NCI-H446 treated with DMSO at 0.1 percent for 48 hours (cell line): ENCODE measurements at regions not wholly inside any gene's neighbourhood (a gene's known extent, or its start where the extent isn't known, plus 50 kb on each side); places are given as distances from the start of the nearest gene placed in this dataset.
"Not testable (repeated sequence)": the region's sequence is repeated elsewhere in the genome, so short reads cannot be mapped to it uniquely, and the experiment has no call there.

Experiments
- DNase-seq: peaks from one replicate; lab custom pipeline; 2025; lab: John Stamatoyannopoulos, UW

DNA sequence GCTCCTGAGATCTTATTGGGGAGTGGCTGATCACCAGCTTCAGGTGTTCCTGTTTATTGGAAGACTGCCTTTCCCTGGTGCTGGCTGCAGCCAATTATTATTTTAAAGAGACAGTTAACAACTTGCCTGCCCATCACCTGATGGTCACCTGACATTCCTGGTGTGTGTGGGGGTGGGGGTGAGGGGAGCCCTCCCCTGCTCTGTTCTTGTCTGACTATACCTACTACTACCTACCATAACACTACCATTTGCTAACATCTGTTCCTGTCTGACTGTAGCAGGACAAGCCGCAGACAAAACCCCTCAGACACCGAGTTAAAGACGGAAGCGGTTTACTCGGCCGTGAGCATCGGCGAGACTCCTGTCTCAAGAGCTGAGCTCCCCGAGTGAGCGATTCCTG, 54.9 kb upstream of the NBPF3 start:
- no peak for DNase-seq

DNA sequence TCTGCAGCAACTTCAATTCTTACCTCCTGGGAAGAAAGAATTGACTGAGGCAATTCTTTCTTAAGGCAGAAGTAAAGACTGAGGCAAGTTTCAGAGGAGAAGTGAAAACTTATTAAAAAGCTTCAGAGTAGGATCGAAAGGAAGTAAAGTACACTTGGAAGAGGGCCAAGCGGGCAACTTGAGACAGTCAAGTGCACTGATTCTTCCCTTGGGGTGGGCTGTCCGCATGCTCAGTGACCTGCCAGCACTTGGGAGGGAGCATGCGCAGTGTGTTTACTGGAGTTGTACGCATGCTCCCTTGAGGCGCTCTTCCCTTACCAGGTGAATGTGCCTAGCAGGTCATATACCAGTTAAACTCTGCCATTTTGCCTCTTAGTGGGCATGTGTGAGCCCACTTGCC, 55.3 kb upstream of the NBPF3 start:
- no peak for DNase-seq

DNA sequence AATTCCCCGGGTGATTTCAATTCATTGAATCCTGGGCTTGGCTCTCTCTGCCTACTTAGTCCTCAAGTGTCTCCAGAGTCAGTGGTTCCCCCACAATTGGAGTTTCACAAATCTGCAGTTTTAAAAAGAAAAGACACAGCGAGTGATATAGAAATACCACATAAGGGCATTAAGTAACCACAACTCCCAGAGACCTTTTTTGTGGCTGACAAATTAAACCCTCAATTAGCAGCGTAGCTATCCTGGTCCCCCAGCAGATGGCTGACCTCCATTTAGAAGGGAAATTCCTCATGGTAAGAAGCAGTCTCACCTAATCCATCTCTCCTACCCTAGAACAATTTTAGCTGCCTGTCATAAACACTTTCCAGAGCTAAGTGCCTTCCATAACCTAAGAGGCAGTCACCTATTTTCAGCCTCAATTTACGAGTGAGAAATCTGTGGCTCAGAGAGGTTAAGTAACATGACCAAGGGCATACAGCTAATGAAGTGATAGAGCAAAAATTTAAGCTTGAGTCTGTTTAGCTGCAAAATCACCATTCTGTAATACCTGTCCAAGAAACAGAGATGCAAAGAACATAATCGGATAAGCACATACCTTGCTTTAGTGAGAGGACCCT, 56.0 kb upstream of the NBPF3 start:
- no peak for DNase-seq

DNA sequence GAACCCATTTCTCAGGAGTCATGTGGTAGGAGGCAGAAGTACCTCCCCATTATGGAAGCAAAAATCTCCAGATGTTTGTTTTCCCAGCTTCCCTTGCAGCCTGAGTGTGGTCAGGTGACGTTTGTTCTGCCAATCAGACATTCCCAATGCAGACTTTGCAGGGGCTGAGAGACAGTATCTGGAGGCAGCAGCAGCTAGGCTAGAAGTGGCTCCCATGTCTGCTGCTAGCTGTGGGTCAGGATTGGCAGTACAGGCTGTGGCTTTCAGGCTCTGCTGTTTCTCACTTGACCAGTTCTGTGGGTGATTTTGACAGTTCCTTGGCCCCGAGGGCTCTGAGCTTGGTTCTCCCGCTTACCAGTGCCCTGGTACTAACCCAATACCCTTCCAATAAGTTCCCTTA, 58.6 kb upstream of the NBPF3 start:
- no peak for DNase-seq

DNA sequence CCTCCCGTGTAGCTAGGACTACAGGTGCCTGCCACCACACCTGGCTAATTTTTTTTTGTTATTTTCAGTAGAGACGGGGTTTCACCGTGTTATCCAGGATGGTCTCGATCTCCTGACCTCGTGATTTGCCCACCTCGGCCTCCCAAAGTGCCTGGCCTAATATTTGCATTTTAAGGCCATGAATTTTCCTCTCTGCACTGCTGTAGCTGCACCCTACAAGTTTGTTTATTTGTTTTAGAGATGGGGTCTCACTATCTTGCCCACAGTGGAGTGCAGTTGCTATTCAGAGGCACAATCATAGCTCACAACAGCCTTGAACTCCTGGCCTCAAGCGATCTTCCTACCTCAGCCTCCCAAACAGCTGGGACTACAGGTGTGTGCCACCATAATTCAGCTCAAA, 59.8 kb upstream of the NBPF3 start:
- DNase-seq = not testable (repeated sequence)

DNA sequence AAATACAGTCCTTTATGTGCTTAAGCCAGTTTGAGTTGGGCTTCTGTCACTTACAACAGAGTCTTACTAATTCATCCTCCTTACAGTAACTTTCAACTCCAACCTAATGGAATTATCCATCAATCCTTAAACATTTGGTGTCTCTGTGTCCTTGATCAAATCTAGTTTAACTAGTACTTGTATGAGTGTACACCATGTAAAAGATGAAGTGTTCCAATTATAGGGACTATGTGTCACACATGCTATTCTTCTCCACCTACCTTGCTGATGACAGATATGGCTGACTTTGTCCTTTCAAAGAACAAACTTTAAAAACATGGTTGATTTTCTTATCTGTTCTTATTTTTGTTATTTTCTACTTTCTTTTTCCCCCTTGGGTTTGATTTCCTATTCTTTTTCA, 60.4 kb upstream of the NBPF3 start:
- DNase-seq = no peak

DNA sequence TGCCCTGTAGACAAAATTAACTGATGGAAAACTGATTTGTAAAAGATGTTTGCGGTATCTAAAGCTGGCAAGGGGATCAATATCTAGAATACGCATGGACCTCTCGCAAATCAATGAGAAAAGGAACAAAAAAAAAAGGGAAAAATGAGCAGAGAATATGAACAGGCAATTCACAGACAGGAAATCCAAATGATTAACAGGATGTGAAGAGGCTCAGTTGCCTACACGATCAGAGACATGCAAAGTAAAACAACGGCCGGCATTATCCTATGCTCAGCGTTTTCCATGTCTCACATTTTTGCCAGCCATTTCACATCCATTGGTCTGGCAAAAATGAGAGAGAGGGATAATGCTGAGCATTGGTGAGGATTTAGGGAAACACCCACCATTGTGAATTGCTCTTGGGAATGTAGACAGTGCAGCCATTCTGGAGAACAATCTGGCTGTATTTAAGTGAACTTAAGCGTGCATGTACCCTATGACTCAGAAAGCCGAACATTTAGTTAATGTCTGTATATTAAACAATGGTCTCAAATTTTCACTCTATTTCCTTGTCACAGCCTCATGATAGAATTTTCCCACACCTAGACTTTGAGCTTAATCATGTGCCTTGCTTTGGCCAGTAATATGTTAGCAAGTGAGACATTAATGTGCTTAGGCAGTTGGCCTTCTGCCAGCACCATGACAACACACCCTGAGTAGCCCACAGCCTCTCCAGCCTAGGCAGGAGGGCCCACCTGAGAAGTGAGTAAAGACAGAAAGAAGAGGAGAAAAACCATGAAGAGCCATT, 61.0 kb upstream of the NBPF3 start:
- no peak for DNase-seq

DNA sequence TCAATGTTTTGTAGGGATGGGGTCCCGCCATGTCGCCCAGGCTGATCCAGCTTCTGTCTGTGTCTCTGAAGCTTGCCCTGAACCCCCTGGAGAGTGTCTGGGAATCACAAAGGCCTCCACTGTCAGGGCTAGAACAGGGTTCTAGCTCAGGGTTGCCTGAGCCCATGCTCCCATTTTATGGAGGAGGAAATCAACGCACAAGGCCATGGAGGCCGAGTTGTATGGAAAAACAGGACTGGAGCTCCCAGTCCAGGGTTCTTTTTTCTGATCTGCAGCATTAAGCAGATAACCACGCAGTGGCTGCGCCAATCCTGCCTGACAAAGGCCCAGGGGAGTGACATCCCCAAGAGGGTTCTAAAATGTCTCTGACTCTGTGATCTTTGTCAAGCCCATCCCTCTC, 67.6 kb upstream of the NBPF3 start:
- DNase-seq = no peak

DNA sequence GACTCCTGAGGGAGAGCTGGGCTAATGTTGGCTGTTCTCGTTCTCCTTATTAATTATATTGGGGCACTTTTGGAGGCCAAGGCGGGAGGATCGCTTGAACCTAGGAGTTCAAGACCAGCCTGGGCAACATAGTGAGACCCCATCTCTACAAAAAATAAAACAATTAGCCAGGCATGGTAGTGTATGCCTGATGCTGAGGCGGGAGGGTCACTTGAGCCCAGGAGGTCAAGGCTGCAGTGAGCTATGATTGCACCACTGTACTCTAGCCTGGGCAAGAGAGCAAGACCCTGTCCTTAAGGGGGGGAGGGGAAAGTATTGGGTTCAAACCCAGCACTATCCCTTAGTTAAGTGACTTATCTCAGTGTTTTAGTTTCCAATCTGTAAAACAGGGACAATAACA, 70.0 kb upstream of the NBPF3 start:
- DNase-seq = no peak

DNA sequence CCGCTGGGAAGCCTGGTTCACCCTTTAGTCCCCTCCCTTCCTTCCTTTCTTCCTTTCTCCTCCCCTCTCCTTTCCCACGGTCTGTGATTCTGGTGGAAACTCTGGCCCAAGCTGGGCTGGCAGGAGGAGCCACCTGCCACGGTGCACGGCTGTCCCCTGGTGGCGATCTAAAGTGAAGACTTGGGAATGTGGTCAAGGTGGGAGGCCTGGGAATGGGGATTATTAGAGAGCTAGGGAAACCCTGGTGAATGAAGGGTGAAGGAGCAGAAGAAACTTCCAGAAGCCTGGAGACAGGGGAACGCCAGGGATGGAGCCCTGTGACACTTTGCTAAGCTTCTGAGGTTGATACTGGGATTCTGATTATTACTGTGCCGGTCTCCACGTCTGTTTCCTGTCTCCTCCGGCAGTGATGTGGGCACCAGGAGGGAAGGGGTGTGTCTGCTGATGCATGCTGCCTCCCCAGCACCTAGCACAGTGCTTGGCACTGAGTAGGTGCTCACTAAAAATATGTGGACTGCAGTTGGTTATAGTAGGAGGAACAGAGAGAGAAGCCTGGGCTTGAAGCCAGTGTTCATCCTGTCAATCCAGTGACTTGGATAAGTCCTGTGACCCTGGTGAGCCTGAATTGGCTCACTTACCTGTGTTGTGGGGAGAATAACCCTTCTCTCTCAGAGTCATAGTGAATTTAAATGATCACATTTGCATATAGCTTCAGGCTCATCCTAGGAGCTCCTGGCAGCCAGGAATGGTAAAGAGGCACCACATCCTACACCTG, 71.2 kb upstream of the NBPF3 start:
- peak; percentile 64 for DNase-seq

DNA sequence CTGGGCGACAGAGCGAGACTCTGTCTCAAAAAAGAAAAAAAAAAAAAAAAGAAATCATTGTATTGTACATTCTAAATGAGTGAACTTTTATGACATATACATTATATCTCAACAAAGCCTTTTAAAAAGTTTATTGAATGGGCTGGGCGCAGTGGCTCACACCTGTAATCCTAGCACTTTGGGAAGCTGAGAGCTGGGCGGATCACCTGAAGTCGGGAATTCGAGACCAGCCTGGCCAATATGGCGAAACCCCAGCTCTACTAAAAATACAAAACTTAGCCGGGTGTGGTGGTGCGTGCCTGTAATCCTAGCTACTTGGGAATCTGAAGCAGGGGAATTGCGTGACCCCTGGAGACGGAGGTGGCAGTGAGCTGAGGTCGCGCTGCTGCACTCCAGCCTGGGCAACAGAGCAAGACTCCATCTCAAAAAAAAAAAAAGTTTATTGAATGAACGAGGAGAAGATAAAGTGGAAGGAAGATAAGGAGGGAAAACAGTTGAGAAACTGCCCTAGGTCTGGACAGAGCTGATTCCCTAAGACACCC, 71.9 kb upstream of the NBPF3 start:
- DNase-seq = not testable (repeated sequence)

DNA sequence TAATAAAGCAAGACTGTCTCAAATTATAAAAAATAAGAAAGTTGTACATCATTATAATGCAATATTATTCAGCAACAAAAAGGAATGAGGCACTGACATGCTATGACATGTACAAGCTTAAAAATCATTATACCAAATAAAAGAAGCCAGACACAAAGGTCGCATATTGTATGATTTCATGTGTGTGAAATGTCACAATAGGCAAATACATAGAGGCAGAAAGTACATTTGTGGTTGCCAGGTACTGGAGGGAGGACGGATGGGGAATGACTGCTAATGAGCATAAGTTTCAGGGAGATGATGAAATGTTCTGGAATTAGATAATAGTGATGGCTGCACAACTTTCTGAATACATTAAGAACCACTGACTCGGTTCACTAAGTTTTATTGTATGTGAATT, 73.6 kb upstream of the NBPF3 start:
- no peak for DNase-seq

DNA sequence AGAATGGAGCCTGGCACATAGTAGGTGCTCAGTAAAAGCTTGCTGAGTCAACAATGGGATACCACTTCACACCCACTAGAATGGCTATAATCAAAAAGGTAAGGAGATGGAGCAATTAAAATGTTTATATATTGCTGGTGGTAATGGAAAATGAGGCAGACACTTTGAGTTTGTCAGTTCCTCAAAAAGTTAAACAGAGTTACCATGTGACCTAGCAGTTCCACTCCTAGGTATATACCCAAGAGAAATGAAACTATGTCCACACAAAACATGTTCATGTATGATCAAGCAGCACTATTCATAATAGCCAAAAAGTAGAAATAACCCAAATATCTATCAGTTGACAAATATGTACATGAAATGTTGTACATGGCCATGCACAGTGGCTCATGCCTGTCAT, 74.8 kb upstream of the ECE1 start:
- DNase-seq = no peak

DNA sequence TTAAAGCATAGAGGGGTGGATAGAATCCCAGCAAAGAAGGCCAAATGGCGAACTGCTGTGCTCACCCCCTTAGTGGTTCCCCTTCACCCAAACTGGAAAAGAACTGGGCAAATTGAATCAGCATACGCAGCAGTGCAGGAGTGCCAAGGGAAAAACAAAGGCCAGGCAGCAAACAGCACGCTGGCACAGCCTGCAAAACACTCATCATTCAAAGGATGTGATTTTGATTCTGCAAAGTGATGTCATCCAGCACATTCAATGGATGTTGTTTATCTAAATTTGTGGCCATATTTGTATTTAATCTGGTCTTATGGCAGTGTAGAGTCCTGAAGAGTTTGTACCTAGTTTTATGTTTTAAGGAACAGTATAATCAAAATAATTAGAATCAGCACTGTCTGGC, 71.8 kb upstream of the ECE1 start:
- peak; percentile 64 for DNase-seq

DNA sequence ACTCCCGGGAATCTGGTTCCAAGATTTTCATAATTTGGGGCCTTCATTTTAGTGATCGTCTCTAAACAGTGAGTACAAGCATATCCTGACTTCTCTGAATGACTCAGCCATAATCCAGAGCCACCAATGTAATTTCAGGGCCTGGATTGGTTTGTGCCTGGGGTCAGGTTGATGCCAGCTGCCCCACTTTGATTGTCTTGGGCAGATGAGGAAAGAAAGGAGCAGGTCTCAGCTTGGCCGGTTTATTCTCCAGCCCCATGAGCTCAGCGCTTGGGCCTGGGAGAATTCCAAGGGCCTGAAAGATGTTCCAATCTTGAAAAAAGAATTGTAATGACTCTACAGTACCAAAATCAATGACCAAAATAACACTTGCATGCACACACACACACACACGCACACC, 71.2 kb upstream of the ECE1 start:
- DNase-seq = no peak

DNA sequence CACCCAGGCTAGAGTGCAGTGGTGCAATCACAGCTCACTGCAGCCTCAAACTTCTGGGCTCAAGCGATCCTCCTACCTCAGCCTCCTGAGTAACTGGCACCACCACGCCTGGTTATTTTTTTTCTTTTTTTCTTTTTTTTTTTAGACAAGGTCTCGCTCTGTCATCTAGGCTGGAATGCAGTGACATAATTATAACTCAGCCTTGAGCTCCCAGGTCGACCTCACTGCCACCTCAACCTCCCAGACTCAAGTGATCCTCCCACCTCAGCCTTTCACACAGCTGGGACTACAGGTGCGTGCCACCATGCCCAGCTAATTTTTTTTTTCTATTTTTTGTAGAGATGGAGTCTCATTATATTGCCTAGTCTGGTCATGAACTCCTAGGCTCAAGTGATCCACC, 66.9 kb upstream of the ECE1 start:
- no peak for DNase-seq

DNA sequence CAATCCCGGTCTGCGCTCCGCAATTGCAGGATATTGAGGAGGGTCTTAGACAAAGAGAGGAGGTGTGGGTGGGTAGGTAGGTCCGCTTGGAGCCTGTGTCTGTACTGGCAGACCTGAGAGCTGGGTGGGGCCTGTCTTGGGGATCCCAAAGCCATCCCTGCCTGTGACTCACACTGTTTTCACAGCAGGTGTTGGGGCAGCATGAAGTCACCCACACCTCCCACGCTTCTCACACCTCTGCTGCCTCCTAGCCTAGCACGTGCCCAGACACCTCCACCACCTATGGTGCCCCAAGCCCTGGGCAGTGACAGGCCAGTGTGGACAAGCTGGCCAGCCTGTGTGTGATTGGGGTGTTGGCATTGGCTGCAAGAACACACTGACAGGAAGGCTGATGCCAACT, 65.7 kb upstream of the ECE1 start:
- no peak for DNase-seq

DNA sequence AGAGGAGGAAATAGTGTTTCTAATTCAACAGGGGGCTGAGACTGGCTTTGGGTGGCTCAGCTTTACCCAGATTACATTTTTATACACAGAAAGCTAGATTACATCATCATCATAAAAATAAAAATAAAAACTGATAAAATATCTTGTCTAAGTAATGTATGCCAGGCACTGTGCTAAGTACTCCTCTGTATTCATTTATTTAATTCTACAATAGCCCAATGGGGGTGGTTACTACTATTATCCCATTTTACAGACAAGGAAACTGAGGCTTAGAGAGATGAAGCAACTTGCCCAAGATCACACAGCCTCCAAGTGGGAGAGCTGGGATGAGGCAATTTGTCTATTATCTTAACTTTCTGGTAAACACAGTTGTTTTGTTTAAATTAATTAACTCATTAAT, 62.3 kb upstream of the ECE1 start:
- no peak for DNase-seq

DNA sequence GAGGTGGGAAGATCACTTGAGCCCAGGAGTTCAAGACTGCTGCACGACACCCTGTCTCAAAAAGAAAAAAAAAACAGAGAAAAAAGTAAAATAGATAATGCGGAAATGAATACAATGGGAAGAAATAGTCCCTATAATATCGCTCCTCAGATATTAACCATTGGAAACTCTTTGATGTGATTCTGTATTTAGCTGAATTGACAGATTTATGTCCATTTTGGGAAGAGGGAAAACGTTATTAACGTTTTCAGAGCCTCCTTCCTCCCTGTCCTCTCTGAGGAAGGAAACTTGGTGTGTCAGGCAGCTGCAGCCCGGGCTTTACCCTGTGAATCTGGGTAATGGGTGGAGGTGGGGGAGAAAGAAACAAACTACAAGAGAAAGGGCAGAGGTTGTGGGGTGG, 61.6 kb upstream of the ECE1 start:
- DNase-seq = no peak

DNA sequence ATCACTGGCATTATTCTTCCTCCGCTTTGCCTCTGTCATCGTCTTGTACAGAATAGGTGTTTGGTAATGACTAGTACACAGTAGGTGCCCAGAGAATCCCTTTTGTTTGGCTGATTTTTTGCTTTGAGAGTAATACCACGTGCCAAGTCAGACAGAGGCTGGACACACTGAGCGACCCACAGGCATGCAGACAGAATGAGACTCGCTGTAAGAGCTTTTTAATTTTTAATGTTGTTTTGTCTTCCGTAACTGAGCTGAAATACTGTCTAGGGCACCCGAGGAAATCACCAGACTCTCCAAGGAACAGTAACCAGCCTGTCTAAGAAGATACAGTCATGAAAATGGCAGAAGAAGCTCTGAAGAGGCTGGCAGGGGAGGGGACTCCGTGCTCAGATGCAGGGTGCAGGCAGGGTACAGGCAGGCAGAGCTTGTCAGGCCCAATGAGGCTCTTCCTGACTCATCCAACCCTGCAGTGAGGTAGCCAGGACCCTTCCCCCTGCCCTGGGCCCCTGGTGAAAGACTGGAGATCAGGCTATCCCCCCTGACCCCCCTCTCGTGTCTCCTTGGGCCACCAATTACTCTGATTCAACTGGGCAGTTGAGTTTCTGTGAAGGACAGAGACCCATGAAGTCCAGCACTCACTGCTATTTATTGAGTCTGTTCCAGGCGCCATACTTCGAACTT, 60.1 kb upstream of the ECE1 start:
- DNase-seq = no peak

DNA sequence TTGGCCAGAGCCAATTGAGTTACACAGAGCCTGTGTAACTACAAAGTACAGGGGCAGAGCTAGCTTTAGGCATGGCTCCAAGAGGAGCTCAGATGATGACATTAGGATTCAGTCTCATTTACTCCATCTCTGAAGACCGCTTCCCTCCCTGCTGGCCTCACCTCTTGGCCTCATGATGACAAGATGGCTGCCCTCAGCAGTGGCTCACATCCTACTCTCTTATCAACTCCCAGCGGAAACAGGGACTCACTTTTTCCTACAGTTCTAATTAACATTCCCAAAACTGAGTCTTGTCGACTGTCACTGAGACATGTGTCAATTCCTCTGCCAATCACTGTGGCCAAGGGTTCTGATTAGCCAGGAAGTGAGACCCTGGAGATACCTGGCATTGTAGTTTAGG, 59.4 kb upstream of the ECE1 start:
- DNase-seq = no peak

DNA sequence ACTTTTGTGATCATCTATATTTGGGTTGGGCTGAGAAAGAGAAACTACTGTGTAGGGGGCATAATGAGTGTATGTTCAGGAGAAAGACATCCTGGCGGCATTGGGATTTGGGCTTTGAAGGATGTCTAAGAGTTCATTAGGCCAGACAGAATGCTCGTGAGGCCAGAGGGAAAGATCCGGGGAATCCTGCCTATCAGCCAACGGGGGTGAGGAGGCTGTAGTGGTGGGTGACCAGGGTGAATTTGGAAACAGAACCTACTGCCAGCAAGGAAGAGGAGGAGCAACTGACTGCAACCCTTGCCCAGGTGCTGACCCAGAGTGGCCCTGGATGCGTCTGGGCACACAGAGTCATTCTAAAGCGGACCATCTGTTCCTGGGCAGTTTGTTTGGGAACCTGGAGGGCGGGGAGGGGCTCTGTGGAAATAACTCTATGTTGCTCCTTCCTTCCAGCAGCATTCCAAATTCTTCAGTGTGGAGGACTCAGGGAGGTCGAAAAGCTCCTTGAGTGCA, 56.9 kb upstream of the ECE1 start:
- DNase-seq = no peak
